ENCODE measurements at regions not wholly inside any gene's neighbourhood (a gene's known extent, or its start where the extent isn't known, plus 50 kb on each side); places are given as distances from the start of the nearest gene placed in this dataset.

GRCh38 chr7:106504645-106505044 is 156.3 kb downstream of the CCDC71L start:
- TF ChIP-seq EP300 (IDR thresholded peaks at IDR 0.05) (no peak), POLR2A (IDR thresholded peaks at IDR 0.05) (no peak), CTCF (IDR thresholded peaks at IDR 0.05) (no peak), POLR2AphosphoS5 (IDR thresholded peaks at IDR 0.05) (no peak)
